Uterus (tissue), 2 donors: ENCODE measurements at regions not wholly inside any gene's neighbourhood (a gene's known extent, or its start where the extent isn't known, plus 50 kb on each side); places are given as distances from the start of the nearest gene placed in this dataset.

ENCODE experiments used
- POLR2A ChIP-seq, 2 donors: fragments of 450-650 bp; IDR thresholded peaks; one replicate each; pipeline ENCODE4 v1.6.1; 2016; ENCODE audit warnings: antibody characterized with exemption in 2 of 2, mild to moderate bottlenecking in 1 of 2, moderate library complexity in 1 of 2
- TF ChIP-seq, protein P1 (sequence below), 4 experiments: fragments of 200-600 bp in 2 of 4; fragments of 450-650 bp in 2 of 4; sonication (generic) in 2 of 4; IDR thresholded peaks; one replicate each; pipeline ENCODE4 v1.5.1; 2016 to 2019; ENCODE audit warnings: antibody characterized with exemption in 4 of 4, mild to moderate bottlenecking in 2 of 4, moderate library complexity in 1 of 4

DNA sequence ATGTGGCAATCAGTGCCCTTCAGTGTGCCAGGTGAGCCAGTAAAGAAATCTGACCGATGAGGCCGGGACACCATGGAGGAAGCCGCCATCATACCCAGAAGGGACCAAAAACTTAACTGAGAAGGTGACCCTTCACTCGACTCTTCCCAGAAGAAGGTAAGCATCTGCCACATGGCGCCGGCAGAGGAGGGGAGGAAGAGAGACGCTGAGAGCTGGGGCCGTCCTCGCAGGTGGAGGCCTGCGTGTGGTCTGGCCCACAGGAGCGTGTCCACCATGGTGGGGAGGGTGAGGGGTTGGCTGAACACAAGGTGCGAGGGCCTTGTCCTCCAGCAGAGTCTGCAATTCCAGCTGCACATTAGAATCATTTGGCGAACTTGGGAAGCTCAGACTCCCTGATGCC, 513.1 kb upstream of the RAB6C start:
- TF ChIP-seq, protein P1, sequence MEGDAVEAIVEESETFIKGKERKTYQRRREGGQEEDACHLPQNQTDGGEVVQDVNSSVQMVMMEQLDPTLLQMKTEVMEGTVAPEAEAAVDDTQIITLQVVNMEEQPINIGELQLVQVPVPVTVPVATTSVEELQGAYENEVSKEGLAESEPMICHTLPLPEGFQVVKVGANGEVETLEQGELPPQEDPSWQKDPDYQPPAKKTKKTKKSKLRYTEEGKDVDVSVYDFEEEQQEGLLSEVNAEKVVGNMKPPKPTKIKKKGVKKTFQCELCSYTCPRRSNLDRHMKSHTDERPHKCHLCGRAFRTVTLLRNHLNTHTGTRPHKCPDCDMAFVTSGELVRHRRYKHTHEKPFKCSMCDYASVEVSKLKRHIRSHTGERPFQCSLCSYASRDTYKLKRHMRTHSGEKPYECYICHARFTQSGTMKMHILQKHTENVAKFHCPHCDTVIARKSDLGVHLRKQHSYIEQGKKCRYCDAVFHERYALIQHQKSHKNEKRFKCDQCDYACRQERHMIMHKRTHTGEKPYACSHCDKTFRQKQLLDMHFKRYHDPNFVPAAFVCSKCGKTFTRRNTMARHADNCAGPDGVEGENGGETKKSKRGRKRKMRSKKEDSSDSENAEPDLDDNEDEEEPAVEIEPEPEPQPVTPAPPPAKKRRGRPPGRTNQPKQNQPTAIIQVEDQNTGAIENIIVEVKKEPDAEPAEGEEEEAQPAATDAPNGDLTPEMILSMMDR (IDR thresholded peaks at IDR 0.05): no peak
- no peak for TF ChIP-seq POLR2A (IDR thresholded peaks at IDR 0.05)
